Stomach (tissue), 8 donors: ENCODE measurements at regions not wholly inside any gene's neighbourhood (a gene's known extent, or its start where the extent isn't known, plus 50 kb on each side); places are given as distances from the start of the nearest gene placed in this dataset.

Experiments used
- DNase-seq, 2 donors: peaks; one replicate each; pipeline versions ENCODE4 v3.0.0 to v3.0.0-alpha.2; 2013 to 2019
- H3K27ac ChIP-seq, 5 donors: fragments of 200-600 bp in 4 of 5; sonication (generic) in 4 of 5; one replicate each; pipeline ENCODE4 v1.5.1; 2013 to 2019; ENCODE audit warnings: mild to moderate bottlenecking in 1 of 5, moderate library complexity in 1 of 5
- H3K27me3 ChIP-seq, 3 donors: fragments of 200-600 bp; sonication (generic); one replicate each; pipeline ENCODE4 v1.5.1; 2017 to 2019; ENCODE audit warnings: mixed run types in 1 of 3
- H3K36me3 ChIP-seq, 4 donors: fragments of 200-600 bp; sonication (generic); 1 replicate in 3 of 4; 2 replicates in 1 of 4; pipeline ENCODE4 v1.5.1; 2016 to 2019
- H3K4me1 ChIP-seq, 4 donors: fragments of 200-600 bp; sonication (generic); one replicate each; pipeline ENCODE4 v1.5.1; 2016 to 2019
- H3K4me3 ChIP-seq, 4 donors: fragments of 200-600 bp; sonication (generic) in 3 of 4; one replicate each; pipeline ENCODE4 v1.5.1; 2016 to 2019; ENCODE audit warnings: mild to moderate bottlenecking in 1 of 4
- H3K9me3 ChIP-seq, 4 donors: fragments of 200-600 bp; sonication (generic); one replicate each; pipeline ENCODE4 v1.5.1; 2016 to 2019
- CTCF ChIP-seq, 7 experiments: fragments of 450-650 bp in 4 of 7; fragments of 200-600 bp in 3 of 7; sonication (generic) in 3 of 7; IDR thresholded peaks; one replicate each; pipeline ENCODE4 v1.5.1; 2016 to 2019; ENCODE audit warnings: antibody characterized with exemption in 7 of 7, control low read depth in 2 of 7, mild to moderate bottlenecking in 1 of 7
- EP300 ChIP-seq: sonication (generic); formaldehyde crosslinking; IDR thresholded peaks from one replicate; pipeline ENCODE4 v1.6.1; 2017; ENCODE audit warnings: antibody characterized with exemption
- POLR2A ChIP-seq, 4 donors: fragments of 450-650 bp; IDR thresholded peaks; one replicate each; pipeline ENCODE4 v1.6.1; 2016; ENCODE audit warnings: antibody characterized with exemption in 4 of 4, control low read depth in 2 of 4, mild to moderate bottlenecking in 1 of 4, moderate library complexity in 1 of 4
- POLR2AphosphoS5 ChIP-seq, 3 donors: sonication (generic); formaldehyde crosslinking; IDR thresholded peaks; one replicate each; pipeline ENCODE4 v1.6.1; 2016; ENCODE audit warnings: antibody characterized with exemption in 3 of 3
- WGBS, 5 donors: extraction: QIAGEN DNeasy Blood & Tissue Kit in 3 of 5; methylation state at CpG; one replicate each; pipeline versions ENCODE4 v1.1.5 to v1.1.7; 2013 to 2018; 5-methylcytosine and 5-hydroxymethylcytosine counted together
- intact Hi-C: fragments of 100-400 bp; cut with DNase I; formaldehyde crosslinking; loops from one replicate; pipeline ENCODE4 v1.15.1; 2023; ENCODE audit warnings: low total_unique reads
- donor health status: healthy with polysubstance abuse.
- donor health status: Bipolar disorder and iron deficiency.
- donor health status: healthy.

- Histone ChIP-seq H3K9me3 (no peaks in the 10 kb centered on the region), H3K27me3 (peaks cover 0 to 35% (median 4%) of the 10 kb centered on the region in 3 donors), H3K36me3 (no peaks in the 10 kb centered on the region), H3K4me1 (peaks cover 0 to 9% (median 4%) of the 10 kb centered on the region in 4 donors), H3K4me3 (no peak overlapping the region), H3K27ac (no peak overlapping the region)
- no peak for DNase-seq
- 77 to 86% (median 84%) methylated on average over 14 to 17 of the region's 17 CpGs for WGBS, 5 donors
- TF ChIP-seq POLR2AphosphoS5 (IDR thresholded peaks at IDR 0.05) (no peak), CTCF (IDR thresholded peaks at IDR 0.05) (no peak), POLR2A (IDR thresholded peaks at IDR 0.05) (no peak), EP300 (no peak)
- intact Hi-C loops = no loop called here
Observed at GRCh38 chr6:225907-226306, 66.4 kb upstream of the DUSP22 start.

- Histone ChIP-seq H3K27me3 (peaks cover 0 to 28% (median 4%) of the 10 kb centered on the region in 3 donors), H3K4me1 (peaks cover 0 to 9% (median 4%) of the 10 kb centered on the region in 4 donors), H3K4me3 (no peak overlapping the region), H3K9me3 (no peaks in the 10 kb centered on the region), H3K27ac (no peak overlapping the region), H3K36me3 (no peaks in the 10 kb centered on the region)
- intact Hi-C loops = no loop called here
- no peak for TF ChIP-seq POLR2A (IDR thresholded peaks at IDR 0.05)
- TF ChIP-seq EP300 = no peak
- TF ChIP-seq POLR2AphosphoS5 (IDR thresholded peaks at IDR 0.05) = no peak
- TF ChIP-seq CTCF (IDR thresholded peaks at IDR 0.05) = no peak
- whole genome bisulfite sequencing, 5 donors = 91 to 96% (median 94%) methylated on average over 6 of the region's 6 CpGs
- DNase-seq = no peak
Observed at GRCh38 chr6:226516-227073, 65.7 kb upstream of the DUSP22 start.

- intact Hi-C loops = no loop called here
- no peak for DNase-seq
- Histone ChIP-seq H3K27ac (no peak overlapping the region), H3K9me3 (no peaks in the 10 kb centered on the region), H3K4me1 (peaks cover 0 to 9% (median 4%) of the 10 kb centered on the region in 4 donors), H3K27me3 (peaks cover 0 to 24% (median 0%) of the 10 kb centered on the region in 3 donors), H3K4me3 (no peak overlapping the region), H3K36me3 (no peaks in the 10 kb centered on the region)
- no peak for TF ChIP-seq POLR2A (IDR thresholded peaks at IDR 0.05)
- TF ChIP-seq EP300 = no peak
- TF ChIP-seq POLR2AphosphoS5 (IDR thresholded peaks at IDR 0.05) = no peak
- no peak for TF ChIP-seq CTCF (IDR thresholded peaks at IDR 0.05)
- WGBS, 5 donors = 82 to 89% (median 87%) methylated on average over 17 of the region's 17 CpGs
Observed at GRCh38 chr6:227074-227782, 65.1 kb upstream of the DUSP22 start.

GRCh38 chr6:227812-228338, 64.4 kb upstream of the DUSP22 start:
- intact Hi-C loops = no loop called here
- no peak for DNase-seq
- 77 to 82% (median 79%) methylated on average over 9 of the region's 9 CpGs for whole genome bisulfite sequencing, 5 donors
- Histone ChIP-seq H3K36me3 (no peaks in the 10 kb centered on the region), H3K4me1 (peaks cover 0 to 9% (median 4%) of the 10 kb centered on the region in 4 donors), H3K27me3 (peaks cover 0 to 19% (median 0%) of the 10 kb centered on the region in 3 donors), H3K9me3 (no peaks in the 10 kb centered on the region), H3K4me3 (no peak overlapping the region), H3K27ac (no peak overlapping the region)
- TF ChIP-seq POLR2AphosphoS5 (IDR thresholded peaks at IDR 0.05) (no peak), POLR2A (IDR thresholded peaks at IDR 0.05) (no peak), EP300 (no peak), CTCF (IDR thresholded peaks at IDR 0.05) (no peak)
